Uterus (tissue), 2 donors: ENCODE measurements at regions not wholly inside any gene's neighbourhood (a gene's known extent, or its start where the extent isn't known, plus 50 kb on each side); places are given as distances from the start of the nearest gene placed in this dataset.

Experiments used
- CTCF ChIP-seq, 4 experiments: fragments of 200-600 bp in 2 of 4; fragments of 450-650 bp in 2 of 4; sonication (generic) in 2 of 4; IDR thresholded peaks; one replicate each; pipeline ENCODE4 v1.5.1; 2016 to 2019; ENCODE audit warnings: antibody characterized with exemption in 4 of 4, mild to moderate bottlenecking in 2 of 4, moderate library complexity in 1 of 4
- POLR2A ChIP-seq, 2 donors: fragments of 450-650 bp; IDR thresholded peaks; one replicate each; pipeline ENCODE4 v1.6.1; 2016; ENCODE audit warnings: antibody characterized with exemption in 2 of 2, mild to moderate bottlenecking in 1 of 2, moderate library complexity in 1 of 2

- TF ChIP-seq CTCF (IDR thresholded peaks at IDR 0.05) (no peak), POLR2A (IDR thresholded peaks at IDR 0.05) (no peak)
These were observed 1243.5 kb downstream of the BRD1 start for GRCh38 chr22:48584170-48584569.
